ENCODE measurements at regions not wholly inside any gene's neighbourhood (a gene's known extent, or its start where the extent isn't known, plus 50 kb on each side); places are given as distances from the start of the nearest gene placed in this dataset.

- Histone ChIP-seq H3K4me1 (no peaks in the 10 kb centered on the region), H3K27ac (replicated peaks) (no peak overlapping the region), H3K4me3 (no peak overlapping the region), H3K36me3 (no peaks in the 10 kb centered on the region), H3K9me3 (replicated peaks) (no peaks in the 10 kb centered on the region), H3K27me3 (ENCODE audit: low read depth) (peaks cover 35% of the 10 kb centered on the region)
- DNase-seq: no peak
- TF ChIP-seq, protein P1, sequence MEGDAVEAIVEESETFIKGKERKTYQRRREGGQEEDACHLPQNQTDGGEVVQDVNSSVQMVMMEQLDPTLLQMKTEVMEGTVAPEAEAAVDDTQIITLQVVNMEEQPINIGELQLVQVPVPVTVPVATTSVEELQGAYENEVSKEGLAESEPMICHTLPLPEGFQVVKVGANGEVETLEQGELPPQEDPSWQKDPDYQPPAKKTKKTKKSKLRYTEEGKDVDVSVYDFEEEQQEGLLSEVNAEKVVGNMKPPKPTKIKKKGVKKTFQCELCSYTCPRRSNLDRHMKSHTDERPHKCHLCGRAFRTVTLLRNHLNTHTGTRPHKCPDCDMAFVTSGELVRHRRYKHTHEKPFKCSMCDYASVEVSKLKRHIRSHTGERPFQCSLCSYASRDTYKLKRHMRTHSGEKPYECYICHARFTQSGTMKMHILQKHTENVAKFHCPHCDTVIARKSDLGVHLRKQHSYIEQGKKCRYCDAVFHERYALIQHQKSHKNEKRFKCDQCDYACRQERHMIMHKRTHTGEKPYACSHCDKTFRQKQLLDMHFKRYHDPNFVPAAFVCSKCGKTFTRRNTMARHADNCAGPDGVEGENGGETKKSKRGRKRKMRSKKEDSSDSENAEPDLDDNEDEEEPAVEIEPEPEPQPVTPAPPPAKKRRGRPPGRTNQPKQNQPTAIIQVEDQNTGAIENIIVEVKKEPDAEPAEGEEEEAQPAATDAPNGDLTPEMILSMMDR (IDR thresholded peaks at IDR 0.05; ENCODE audit: borderline replicate concordance): no peak
- intact Hi-C loops (cut with micrococcal nuclease): no loop called here
These were observed 118.6 kb upstream of the RTL1 start for GRCh38 chr14:101022121-101022520.

- Histone ChIP-seq H3K27me3 (ENCODE audit: low read depth) (peaks cover 38% of the 10 kb centered on the region), H3K9me3 (replicated peaks) (no peaks in the 10 kb centered on the region), H3K27ac (replicated peaks) (no peak overlapping the region), H3K4me1 (no peaks in the 10 kb centered on the region), H3K4me3 (no peak overlapping the region), H3K36me3 (no peaks in the 10 kb centered on the region)
- no peak for DNase-seq
- TF ChIP-seq, protein P1 (IDR thresholded peaks at IDR 0.05; ENCODE audit: borderline replicate concordance): no peak
- intact Hi-C loops (cut with micrococcal nuclease): no loop called here
These were observed 119.5 kb upstream of the RTL1 start for GRCh38 chr14:101022916-101023435.

DNA sequence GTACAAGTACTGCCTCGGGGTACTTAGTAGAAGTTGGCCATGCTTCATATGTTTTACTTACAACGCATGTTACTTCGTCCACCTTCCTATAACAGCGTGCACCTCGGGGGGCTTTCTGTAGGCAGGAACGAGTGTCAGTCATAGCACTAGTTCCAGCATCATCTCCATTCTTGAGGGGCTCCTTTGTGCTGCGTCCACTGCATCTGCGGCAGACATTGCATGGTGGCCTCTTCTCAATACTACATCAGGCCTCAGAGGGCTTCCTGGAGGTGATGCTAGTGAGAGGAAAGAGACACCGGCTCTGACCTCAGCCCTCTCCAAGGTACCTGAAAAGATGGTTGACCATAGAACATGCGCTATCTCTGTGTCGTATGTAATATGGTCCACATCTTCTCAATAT lies 121.2 kb upstream of the RTL1 start:
- no peaks in the 10 kb centered on the region for H3K9me3 ChIP-seq (replicated peaks)
- intact Hi-C loops (cut with micrococcal nuclease): no loop called here
- no peak overlapping the region for H3K4me3 ChIP-seq
- peaks cover 39% of the 10 kb centered on the region for H3K27me3 ChIP-seq (ENCODE audit: low read depth)
- TF ChIP-seq, protein P1 (IDR thresholded peaks at IDR 0.05; ENCODE audit: borderline replicate concordance): no peak
- H3K27ac ChIP-seq (replicated peaks): no peak overlapping the region
- H3K4me1 ChIP-seq: no peaks in the 10 kb centered on the region
- H3K36me3 ChIP-seq: no peaks in the 10 kb centered on the region
- no peak for DNase-seq

DNA sequence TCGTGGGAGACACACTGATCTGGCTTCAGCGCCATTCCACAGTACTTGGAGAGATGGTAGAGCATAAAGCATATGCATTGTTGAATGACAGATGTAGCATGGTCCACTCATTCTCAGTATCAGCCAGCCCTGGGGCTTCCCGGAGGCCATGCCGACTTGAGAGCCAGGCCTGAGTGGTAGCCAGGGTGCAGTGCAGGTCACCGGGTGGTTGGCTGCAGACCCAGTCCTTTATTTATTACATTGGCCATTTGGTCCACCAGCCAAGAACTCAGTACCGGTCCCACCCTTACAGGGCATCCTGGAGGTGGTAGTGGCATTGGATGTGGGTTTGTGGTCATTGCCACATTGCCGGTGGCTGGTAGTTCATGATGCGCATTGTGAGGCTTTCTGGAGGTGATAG lies 121.6 kb upstream of the RTL1 start:
- DNase-seq: no peak
- Histone ChIP-seq H3K27me3 (ENCODE audit: low read depth) (peaks cover 39% of the 10 kb centered on the region), H3K4me1 (no peaks in the 10 kb centered on the region), H3K36me3 (no peaks in the 10 kb centered on the region), H3K9me3 (replicated peaks) (no peaks in the 10 kb centered on the region), H3K4me3 (no peak overlapping the region), H3K27ac (replicated peaks) (no peak overlapping the region)
- intact Hi-C loops (cut with micrococcal nuclease): no loop called here
- TF ChIP-seq, protein P1 (IDR thresholded peaks at IDR 0.05; ENCODE audit: borderline replicate concordance): no peak

GRCh38 chr14:101025696-101026095 lies 122.2 kb upstream of the RTL1 start:
- Histone ChIP-seq H3K27ac (replicated peaks) (no peak overlapping the region), H3K4me1 (no peaks in the 10 kb centered on the region), H3K36me3 (no peaks in the 10 kb centered on the region), H3K4me3 (no peak overlapping the region), H3K9me3 (replicated peaks) (no peaks in the 10 kb centered on the region), H3K27me3 (ENCODE audit: low read depth) (peaks cover 35% of the 10 kb centered on the region)
- intact Hi-C loops (cut with micrococcal nuclease): no loop called here
- DNase-seq: no peak
- TF ChIP-seq, protein P1 (IDR thresholded peaks at IDR 0.05; ENCODE audit: borderline replicate concordance): no peak
